ENCODE measurements at regions not wholly inside any gene's neighbourhood (a gene's known extent, or its start where the extent isn't known, plus 50 kb on each side); places are given as distances from the start of the nearest gene placed in this dataset.

- DNase-seq (ENCODE audit: low spot score): no peak
- intact Hi-C loops (cut with DNase I): no loop called here
Measured at GRCh38 chr14:96617635-96618034, 115.5 kb downstream of the PAPOLA start.

GRCh38 chr14:96622926-96623325 is 120.7 kb downstream of the PAPOLA start:
- peak; percentile 15 for DNase-seq (ENCODE audit: low spot score)
- intact Hi-C loops (cut with DNase I): no loop called here

GRCh38 chr14:96623676-96624484 is 121.7 kb downstream of the PAPOLA start:
- intact Hi-C loops (cut with DNase I): no loop called here
- DNase-seq (ENCODE audit: low spot score): peak; percentile 68

- peak; percentile 74 for DNase-seq (ENCODE audit: low spot score)
- intact Hi-C loops (cut with DNase I): no loop called here
Measured at GRCh38 chr14:96624661-96625425, 122.7 kb downstream of the PAPOLA start.

GRCh38 chr14:96625426-96625985 is 123.3 kb downstream of the PAPOLA start:
- peak; percentile 64 for DNase-seq (ENCODE audit: low spot score)
- intact Hi-C loops (cut with DNase I): no loop called here

- peak; percentile 68 for DNase-seq (ENCODE audit: low spot score)
- intact Hi-C loops (cut with DNase I): no loop called here
Measured at GRCh38 chr14:96626121-96626768, 124.1 kb downstream of the PAPOLA start.

GRCh38 chr14:96626916-96627315 is 124.7 kb downstream of the PAPOLA start:
- intact Hi-C loops (cut with DNase I): no loop called here
- peak; percentile 12 for DNase-seq (ENCODE audit: low spot score)

- no peak for DNase-seq (ENCODE audit: low spot score)
- intact Hi-C loops (cut with DNase I): no loop called here
Measured at GRCh38 chr14:96627386-96627785, 125.2 kb downstream of the PAPOLA start.

GRCh38 chr14:96627811-96628775 is 125.9 kb downstream of the PAPOLA start:
- peak; percentile 49 for DNase-seq (ENCODE audit: low spot score)

GRCh38 chr14:96629082-96629481 is 126.9 kb downstream of the PAPOLA start:
- intact Hi-C loops (cut with DNase I): no loop called here
- DNase-seq (ENCODE audit: low spot score): peak; percentile 39

More at GRCh38 chr14:96627811-96628775, 125.9 kb downstream of the PAPOLA start:
- intact Hi-C loops (cut with DNase I): no loop called here

- intact Hi-C loops (cut with DNase I): no loop called here
- DNase-seq (ENCODE audit: low spot score): peak; percentile 35
Measured at GRCh38 chr14:96629558-96630222, 127.5 kb downstream of the PAPOLA start.

GRCh38 chr14:96630281-96630680 is 128.1 kb downstream of the PAPOLA start:
- DNase-seq (ENCODE audit: low spot score): peak; percentile 68

GRCh38 chr14:96631030-96631429 is 128.8 kb downstream of the PAPOLA start:
- peak; percentile 41 for DNase-seq (ENCODE audit: low spot score)
- intact Hi-C loops (cut with DNase I): no loop called here

More at GRCh38 chr14:96630281-96630680, 128.1 kb downstream of the PAPOLA start:
- intact Hi-C loops (cut with DNase I): no loop called here

- intact Hi-C loops (cut with DNase I): no loop called here
- peak; percentile 68 for DNase-seq (ENCODE audit: low spot score)
Measured at GRCh38 chr14:96631621-96632362, 129.6 kb downstream of the PAPOLA start.

- intact Hi-C loops (cut with DNase I): no loop called here
Measured at GRCh38 chr14:96632363-96632758, 130.2 kb downstream of the PAPOLA start.

GRCh38 chr14:96633096-96633495 is 130.9 kb downstream of the PAPOLA start:
- no peak for DNase-seq (ENCODE audit: low spot score)
- intact Hi-C loops (cut with DNase I): no loop called here

More at GRCh38 chr14:96632363-96632758, 130.2 kb downstream of the PAPOLA start:
- DNase-seq (ENCODE audit: low spot score): no peak

- DNase-seq (ENCODE audit: low spot score): peak; percentile 64
- intact Hi-C loops (cut with DNase I): no loop called here
Measured at GRCh38 chr14:96634481-96634880, 132.3 kb downstream of the PAPOLA start.

GRCh38 chr14:96634896-96635295 is 132.7 kb downstream of the PAPOLA start:
- intact Hi-C loops (cut with DNase I): no loop called here
- no peak for DNase-seq (ENCODE audit: low spot score)
